Right ventricle myocardium superior (tissue), 1 donor: ENCODE measurements at regions not wholly inside any gene's neighbourhood (a gene's known extent, or its start where the extent isn't known, plus 50 kb on each side); places are given as distances from the start of the nearest gene placed in this dataset.
"Not testable (repeated sequence)": the region's sequence is repeated elsewhere in the genome, so short reads cannot be mapped to it uniquely, and the experiment has no call there.

Source experiments
- ATAC-seq: fragments of 200-7000 bp; cut with Tn5 transposase; one replicate; pipeline ENCODE4 v1.9.1; 2020; ENCODE audit warnings: mild to moderate bottlenecking; ENCODE audit not compliant: poor library complexity
- DNase-seq: peaks from one replicate; pipeline ENCODE4 v3.0.0-alpha.2; 2020
- intact Hi-C: fragments of 100-400 bp; cut with DNase I; formaldehyde crosslinking; loops from one replicate; pipeline ENCODE4 v1.11.2; 2022
- donor health status: DM: no; HTN: yes; CAD: no; lungs with severe emphysema.

- no peak for DNase-seq
- intact Hi-C loops, result no loop called here
- no peak for ATAC-seq
These were observed 264.1 kb downstream of the RPIA start for GRCh38 chr2:88955607-88956006.

GRCh38 chr2:88959480-88960204, 268.2 kb downstream of the RPIA start:
- ATAC-seq (no peak), DNase-seq (no peak)
- intact Hi-C loops, result no loop called here

- DNase-seq, ATAC-seq, intact Hi-C loops: not testable (repeated sequence)
These were observed 269.9 kb downstream of the RPIA start for GRCh38 chr2:88961323-88961722.

GRCh38 chr2:88967844-88968243, 276.4 kb downstream of the RPIA start:
- DNase-seq (no peak), ATAC-seq (no peak)
- intact Hi-C loops, result no loop called here

GRCh38 chr2:88978011-88978410, 286.5 kb downstream of the RPIA start:
- intact Hi-C loops, DNase-seq, ATAC-seq: not testable (repeated sequence)

GRCh38 chr2:88978446-88978845, 287.0 kb downstream of the RPIA start:
- intact Hi-C loops, ATAC-seq: not testable (repeated sequence)
- DNase-seq, result peak; percentile 87

- ATAC-seq, DNase-seq, intact Hi-C loops: not testable (repeated sequence)
These were observed 292.6 kb downstream of the RPIA start for GRCh38 chr2:88984079-88984478.

- ATAC-seq, intact Hi-C loops, DNase-seq: not testable (repeated sequence)
These were observed 295.4 kb downstream of the RPIA start for GRCh38 chr2:88986721-88987330.

- DNase-seq, ATAC-seq, intact Hi-C loops: not testable (repeated sequence)
These were observed 297.1 kb downstream of the RPIA start for GRCh38 chr2:88988617-88989016.

- ATAC-seq, DNase-seq, intact Hi-C loops: not testable (repeated sequence)
These were observed 301.3 kb downstream of the RPIA start for GRCh38 chr2:88992819-88993218.

GRCh38 chr2:88994856-88995255, 303.4 kb downstream of the RPIA start:
- intact Hi-C loops, ATAC-seq, DNase-seq: not testable (repeated sequence)

GRCh38 chr2:88996588-88996987, 305.1 kb downstream of the RPIA start:
- intact Hi-C loops, DNase-seq, ATAC-seq: not testable (repeated sequence)

GRCh38 chr2:88999365-88999764, 307.9 kb downstream of the RPIA start:
- no peak for DNase-seq
- no peak for ATAC-seq
- intact Hi-C loops, result no loop called here

GRCh38 chr2:89000235-89000634, 308.8 kb downstream of the RPIA start:
- intact Hi-C loops, result no loop called here
- no peak for ATAC-seq
- DNase-seq, result no peak

GRCh38 chr2:89004238-89004637, 312.8 kb downstream of the RPIA start:
- DNase-seq, intact Hi-C loops, ATAC-seq: not testable (repeated sequence)

GRCh38 chr2:89020566-89020965, 329.1 kb downstream of the RPIA start:
- intact Hi-C loops, ATAC-seq, DNase-seq: not testable (repeated sequence)

- ATAC-seq, intact Hi-C loops, DNase-seq: not testable (repeated sequence)
These were observed 334.8 kb downstream of the RPIA start for GRCh38 chr2:89026296-89026695.

GRCh38 chr2:89027115-89027514, 335.6 kb downstream of the RPIA start:
- ATAC-seq, DNase-seq, intact Hi-C loops: not testable (repeated sequence)

- DNase-seq, ATAC-seq, intact Hi-C loops: not testable (repeated sequence)
These were observed 336.1 kb downstream of the RPIA start for GRCh38 chr2:89027536-89027935.

GRCh38 chr2:89029257-89029656, 337.8 kb downstream of the RPIA start:
- DNase-seq, ATAC-seq, intact Hi-C loops: not testable (repeated sequence)
